Stomach (tissue), 8 donors: ENCODE measurements at regions not wholly inside any gene's neighbourhood (a gene's known extent, or its start where the extent isn't known, plus 50 kb on each side); places are given as distances from the start of the nearest gene placed in this dataset.

Experiments used
- DNase-seq, 2 donors: peaks; one replicate each; pipeline versions ENCODE4 v3.0.0 to v3.0.0-alpha.2; 2013 to 2019
- H3K27ac ChIP-seq, 5 donors: fragments of 200-600 bp in 4 of 5; sonication (generic) in 4 of 5; one replicate each; pipeline ENCODE4 v1.5.1; 2013 to 2019; ENCODE audit warnings: mild to moderate bottlenecking in 1 of 5, moderate library complexity in 1 of 5
- H3K27me3 ChIP-seq, 3 donors: fragments of 200-600 bp; sonication (generic); one replicate each; pipeline ENCODE4 v1.5.1; 2017 to 2019; ENCODE audit warnings: mixed run types in 1 of 3
- H3K36me3 ChIP-seq, 4 donors: fragments of 200-600 bp; sonication (generic); 1 replicate in 3 of 4; 2 replicates in 1 of 4; pipeline ENCODE4 v1.5.1; 2016 to 2019
- H3K4me1 ChIP-seq, 4 donors: fragments of 200-600 bp; sonication (generic); one replicate each; pipeline ENCODE4 v1.5.1; 2016 to 2019
- H3K4me3 ChIP-seq, 4 donors: fragments of 200-600 bp; sonication (generic) in 3 of 4; one replicate each; pipeline ENCODE4 v1.5.1; 2016 to 2019; ENCODE audit warnings: mild to moderate bottlenecking in 1 of 4
- H3K9me3 ChIP-seq, 4 donors: fragments of 200-600 bp; sonication (generic); one replicate each; pipeline ENCODE4 v1.5.1; 2016 to 2019
- EP300 ChIP-seq: sonication (generic); formaldehyde crosslinking; IDR thresholded peaks from one replicate; pipeline ENCODE4 v1.6.1; 2017; ENCODE audit warnings: antibody characterized with exemption
- POLR2A ChIP-seq, 4 donors: fragments of 450-650 bp; IDR thresholded peaks; one replicate each; pipeline ENCODE4 v1.6.1; 2016; ENCODE audit warnings: antibody characterized with exemption in 4 of 4, control low read depth in 2 of 4, mild to moderate bottlenecking in 1 of 4, moderate library complexity in 1 of 4
- POLR2AphosphoS5 ChIP-seq, 3 donors: sonication (generic); formaldehyde crosslinking; IDR thresholded peaks; one replicate each; pipeline ENCODE4 v1.6.1; 2016; ENCODE audit warnings: antibody characterized with exemption in 3 of 3
- WGBS, 5 donors: extraction: QIAGEN DNeasy Blood & Tissue Kit in 3 of 5; methylation state at CpG; one replicate each; pipeline versions ENCODE4 v1.1.5 to v1.1.7; 2013 to 2018; 5-methylcytosine and 5-hydroxymethylcytosine counted together
- intact Hi-C: fragments of 100-400 bp; cut with DNase I; formaldehyde crosslinking; loops from one replicate; pipeline ENCODE4 v1.15.1; 2023; ENCODE audit warnings: low total_unique reads
- TF ChIP-seq, protein P1 (sequence below), 7 experiments: fragments of 450-650 bp in 4 of 7; fragments of 200-600 bp in 3 of 7; sonication (generic) in 3 of 7; IDR thresholded peaks; one replicate each; pipeline ENCODE4 v1.5.1; 2016 to 2019; ENCODE audit warnings: antibody characterized with exemption in 7 of 7, control low read depth in 2 of 7, mild to moderate bottlenecking in 1 of 7
- donor health status: healthy with polysubstance abuse.
- donor health status: Bipolar disorder and iron deficiency.
- donor health status: healthy.

DNA sequence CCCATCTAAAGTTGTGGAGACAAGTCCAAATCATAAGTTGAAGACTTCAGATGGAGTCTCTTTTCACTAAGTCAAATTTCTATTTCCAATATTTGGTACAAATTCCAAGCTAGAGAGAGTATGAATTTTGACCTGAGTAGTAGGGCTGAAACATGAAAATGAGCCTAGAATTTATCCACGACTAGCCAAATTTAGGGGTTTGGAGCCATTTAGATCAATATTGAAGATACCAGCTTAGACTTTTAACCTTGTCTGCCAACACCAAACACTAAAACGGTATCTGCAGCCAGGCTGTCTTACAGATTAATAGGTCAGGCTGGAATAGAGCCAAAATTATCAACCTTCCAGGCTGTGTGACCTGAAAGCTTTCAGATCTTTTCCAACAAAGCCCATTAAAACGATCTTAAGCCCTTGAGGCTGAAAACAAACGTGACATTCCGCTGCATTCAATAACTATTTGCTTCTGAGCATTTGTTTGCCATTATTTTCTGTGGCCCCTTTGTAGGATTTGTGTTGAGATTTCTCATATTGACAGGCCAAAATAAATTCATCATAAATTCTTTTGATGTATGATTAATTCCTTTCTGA is 268.7 kb upstream of the DKK2 start:
- intact Hi-C loops, result no loop called here
- no peak for TF ChIP-seq EP300
- TF ChIP-seq POLR2AphosphoS5 (IDR thresholded peaks at IDR 0.05), result no peak
- no peak for TF ChIP-seq POLR2A (IDR thresholded peaks at IDR 0.05)
- TF ChIP-seq, protein P1, sequence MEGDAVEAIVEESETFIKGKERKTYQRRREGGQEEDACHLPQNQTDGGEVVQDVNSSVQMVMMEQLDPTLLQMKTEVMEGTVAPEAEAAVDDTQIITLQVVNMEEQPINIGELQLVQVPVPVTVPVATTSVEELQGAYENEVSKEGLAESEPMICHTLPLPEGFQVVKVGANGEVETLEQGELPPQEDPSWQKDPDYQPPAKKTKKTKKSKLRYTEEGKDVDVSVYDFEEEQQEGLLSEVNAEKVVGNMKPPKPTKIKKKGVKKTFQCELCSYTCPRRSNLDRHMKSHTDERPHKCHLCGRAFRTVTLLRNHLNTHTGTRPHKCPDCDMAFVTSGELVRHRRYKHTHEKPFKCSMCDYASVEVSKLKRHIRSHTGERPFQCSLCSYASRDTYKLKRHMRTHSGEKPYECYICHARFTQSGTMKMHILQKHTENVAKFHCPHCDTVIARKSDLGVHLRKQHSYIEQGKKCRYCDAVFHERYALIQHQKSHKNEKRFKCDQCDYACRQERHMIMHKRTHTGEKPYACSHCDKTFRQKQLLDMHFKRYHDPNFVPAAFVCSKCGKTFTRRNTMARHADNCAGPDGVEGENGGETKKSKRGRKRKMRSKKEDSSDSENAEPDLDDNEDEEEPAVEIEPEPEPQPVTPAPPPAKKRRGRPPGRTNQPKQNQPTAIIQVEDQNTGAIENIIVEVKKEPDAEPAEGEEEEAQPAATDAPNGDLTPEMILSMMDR (IDR thresholded peaks at IDR 0.05), result no peak
- no peak overlapping the region for H3K27ac ChIP-seq
- no peaks in the 10 kb centered on the region for H3K9me3 ChIP-seq
- 10 to 19% (median 15%) methylated on average over 5 of the region's 5 CpGs for WGBS, 5 donors
- no peak overlapping the region for H3K4me3 ChIP-seq
- no peaks in the 10 kb centered on the region for H3K36me3 ChIP-seq
- peak in 1 of 2 donors; percentile 35 for DNase-seq
- H3K27me3 ChIP-seq, result no peaks in the 10 kb centered on the region
- H3K4me1 ChIP-seq, result no peaks in the 10 kb centered on the region

DNA sequence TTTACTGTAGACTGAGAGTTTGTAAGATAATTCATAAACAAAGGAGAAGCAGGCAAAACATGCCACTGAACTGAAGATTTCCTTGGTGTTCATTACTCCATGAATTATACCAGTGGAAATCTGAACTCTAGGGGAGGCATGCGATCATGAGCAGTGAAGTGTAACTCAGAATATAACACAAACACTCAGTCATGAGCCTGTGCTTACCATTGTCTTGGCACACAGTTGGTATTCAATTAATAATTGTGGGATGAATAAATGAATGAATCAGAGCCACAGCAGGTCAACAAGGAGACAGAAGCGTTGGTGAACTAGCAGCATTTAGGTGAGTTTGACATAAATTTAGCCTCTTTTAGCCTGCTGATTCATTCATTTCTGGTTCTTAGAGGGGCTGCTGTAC is 263.5 kb upstream of the DKK2 start:
- Histone ChIP-seq H3K4me1 (no peaks in the 10 kb centered on the region), H3K36me3 (no peaks in the 10 kb centered on the region), H3K4me3 (no peak overlapping the region), H3K27ac (no peak overlapping the region), H3K27me3 (no peaks in the 10 kb centered on the region), H3K9me3 (peaks cover 0 to 3% (median 0%) of the 10 kb centered on the region in 4 donors)
- no peak for DNase-seq
- 84 to 97% (median 90%) methylated on average over 2 of the region's 2 CpGs for WGBS, 5 donors
- TF ChIP-seq EP300, result no peak
- TF ChIP-seq, protein P1 (IDR thresholded peaks at IDR 0.05), result no peak
- TF ChIP-seq POLR2A (IDR thresholded peaks at IDR 0.05), result no peak
- no peak for TF ChIP-seq POLR2AphosphoS5 (IDR thresholded peaks at IDR 0.05)
- intact Hi-C loops, result no loop called here

DNA sequence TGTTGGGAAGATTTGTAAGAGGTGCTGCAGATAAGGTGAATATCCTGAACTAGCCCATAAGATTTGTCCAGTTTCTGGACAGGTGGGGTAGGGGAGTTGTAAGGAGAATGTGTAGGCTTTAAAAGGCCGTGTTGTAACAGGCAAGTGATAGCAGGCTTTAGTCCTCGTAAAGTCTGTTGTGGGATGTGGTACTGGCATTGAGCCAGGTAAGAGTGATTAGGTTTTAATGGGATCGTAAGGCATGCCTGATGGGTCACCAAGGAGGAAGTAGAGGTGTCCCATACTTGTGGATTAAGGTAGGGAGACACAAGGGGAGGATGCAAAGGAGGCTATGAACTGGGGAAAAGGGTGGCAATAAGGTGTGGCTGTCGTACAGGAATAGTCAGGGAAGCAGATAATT is 256.9 kb upstream of the DKK2 start:
- TF ChIP-seq, protein P1 (IDR thresholded peaks at IDR 0.05), result no peak
- TF ChIP-seq POLR2AphosphoS5 (IDR thresholded peaks at IDR 0.05), result no peak
- no peak for TF ChIP-seq EP300
- no peak for TF ChIP-seq POLR2A (IDR thresholded peaks at IDR 0.05)
- Histone ChIP-seq H3K27ac (no peak overlapping the region), H3K36me3 (no peaks in the 10 kb centered on the region), H3K4me3 (no peak overlapping the region), H3K27me3 (no peaks in the 10 kb centered on the region), H3K4me1 (no peaks in the 10 kb centered on the region), H3K9me3 (peaks cover 0 to 4% (median 1%) of the 10 kb centered on the region in 4 donors)
- 60 to 69% (median 61%) methylated on average over 4 of the region's 4 CpGs for WGBS, 5 donors
- DNase-seq, result no peak
- intact Hi-C loops, result no loop called here

DNA sequence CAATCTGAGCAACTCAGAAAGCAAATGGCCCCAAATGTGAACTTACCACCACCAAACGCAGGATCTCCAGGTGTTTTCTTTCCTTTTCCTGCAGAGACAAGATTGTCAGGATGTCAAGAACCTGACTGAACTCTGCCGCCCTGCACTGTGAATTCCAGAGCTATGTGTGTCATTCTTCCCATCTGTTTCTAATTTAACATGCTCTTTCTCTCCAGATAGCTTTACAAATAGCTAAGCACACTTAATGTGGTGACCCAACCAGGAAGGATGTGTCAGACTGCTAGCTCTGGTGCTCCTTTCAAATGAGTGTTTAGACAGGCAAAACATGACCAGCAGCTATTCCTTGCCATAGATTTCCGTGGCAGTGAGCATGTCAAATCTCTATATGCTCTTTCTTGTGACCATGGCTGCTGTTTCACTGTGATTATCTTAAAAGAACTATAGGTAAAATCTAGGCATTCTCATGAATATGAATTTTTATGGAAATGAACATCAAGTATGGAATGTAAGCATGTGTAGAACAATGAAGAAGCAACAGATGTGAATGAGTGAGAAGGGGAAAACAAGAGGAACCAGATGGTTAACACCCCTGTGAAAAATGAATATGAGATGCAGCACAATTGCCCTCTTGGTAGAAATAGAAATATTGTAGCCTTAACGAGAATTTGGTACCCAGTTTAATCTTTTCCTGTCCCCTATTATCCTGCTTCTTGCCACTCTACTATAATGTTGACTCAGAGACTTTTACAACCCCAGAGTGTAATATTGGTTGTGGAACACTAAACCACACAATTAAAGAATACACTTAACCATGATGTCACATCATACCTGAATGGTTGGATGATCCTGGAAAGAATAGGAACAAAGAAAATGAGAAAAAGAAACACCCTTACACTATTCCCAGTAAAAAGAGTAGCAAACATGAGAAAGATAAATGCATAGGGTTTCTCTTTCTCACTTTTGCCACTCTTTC is 247.8 kb upstream of the DKK2 start:
- DNase-seq, result no peak
- no peaks in the 10 kb centered on the region for H3K27me3 ChIP-seq
- H3K36me3 ChIP-seq, result no peaks in the 10 kb centered on the region
- no peak overlapping the region for H3K27ac ChIP-seq
- intact Hi-C loops, result no loop called here
- WGBS, 5 donors, result 46 to 58% (median 55%) methylated on average over 4 of the region's 4 CpGs
- no peaks in the 10 kb centered on the region for H3K4me1 ChIP-seq
- TF ChIP-seq EP300 (no peak), POLR2AphosphoS5 (IDR thresholded peaks at IDR 0.05) (no peak), POLR2A (IDR thresholded peaks at IDR 0.05) (no peak)
- TF ChIP-seq, protein P1 (IDR thresholded peaks at IDR 0.05), result no peak
- no peak overlapping the region for H3K4me3 ChIP-seq
- no peaks in the 10 kb centered on the region for H3K9me3 ChIP-seq
